ENCODE measurements at regions not wholly inside any gene's neighbourhood (a gene's known extent, or its start where the extent isn't known, plus 50 kb on each side); places are given as distances from the start of the nearest gene placed in this dataset.

DNA sequence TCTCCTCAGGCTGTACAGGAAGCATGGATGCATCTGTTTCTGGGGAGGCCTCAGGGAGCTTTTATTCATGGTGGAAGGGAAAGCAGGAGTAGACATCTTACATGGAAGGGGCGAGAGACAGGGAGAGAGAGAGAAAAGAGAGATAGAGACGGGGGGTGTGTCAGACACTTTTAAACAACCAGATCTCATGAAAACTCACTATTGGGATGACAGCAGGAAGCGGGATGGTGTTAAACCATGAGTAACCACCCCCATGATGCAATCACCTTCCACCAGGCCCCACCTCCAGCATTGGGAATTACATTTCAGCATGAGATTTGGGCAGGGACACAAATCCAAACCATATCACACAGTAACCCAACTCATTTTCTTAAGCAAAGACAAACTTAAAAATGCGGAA is 110.0 kb upstream of the EEA1 start (continued):
- TF ChIP-seq RNF2 (IDR thresholded peaks at IDR 0.05; ENCODE audit: borderline replicate concordance, low read depth, low read length, missing control alignments, poor library complexity, severe bottlenecking) (no peak), CBX8 (IDR thresholded peaks at IDR 0.05; ENCODE audit: borderline replicate concordance, low read depth, low read length) (no peak), POU5F1 (IDR thresholded peaks at IDR 0.05; ENCODE audit: low read depth, low read length) (no peak), YY1 (IDR thresholded peaks at IDR 0.05; ENCODE audit: low read depth, low read length) (no peak), RAD21 (IDR thresholded peaks at IDR 0.05 in 1 of 2, conservative IDR thresholded peaks at IDR 0.05 in 1 of 2; ENCODE audit: low read depth in 2 of 2, low read length in 2 of 2) (no peak), POLR2A (IDR thresholded peaks at IDR 0.05; ENCODE audit: control extremely low read depth in 1 of 2, low read depth in 2 of 2, low read length in 2 of 2) (no peak), CREB1 (IDR thresholded peaks at IDR 0.05) (no peak), KDM5A (IDR thresholded peaks at IDR 0.05; ENCODE audit: low read length) (no peak)

Measured in H1 (cell line).